ENCODE measurements at regions not wholly inside any gene's neighbourhood (a gene's known extent, or its start where the extent isn't known, plus 50 kb on each side); places are given as distances from the start of the nearest gene placed in this dataset.

DNA sequence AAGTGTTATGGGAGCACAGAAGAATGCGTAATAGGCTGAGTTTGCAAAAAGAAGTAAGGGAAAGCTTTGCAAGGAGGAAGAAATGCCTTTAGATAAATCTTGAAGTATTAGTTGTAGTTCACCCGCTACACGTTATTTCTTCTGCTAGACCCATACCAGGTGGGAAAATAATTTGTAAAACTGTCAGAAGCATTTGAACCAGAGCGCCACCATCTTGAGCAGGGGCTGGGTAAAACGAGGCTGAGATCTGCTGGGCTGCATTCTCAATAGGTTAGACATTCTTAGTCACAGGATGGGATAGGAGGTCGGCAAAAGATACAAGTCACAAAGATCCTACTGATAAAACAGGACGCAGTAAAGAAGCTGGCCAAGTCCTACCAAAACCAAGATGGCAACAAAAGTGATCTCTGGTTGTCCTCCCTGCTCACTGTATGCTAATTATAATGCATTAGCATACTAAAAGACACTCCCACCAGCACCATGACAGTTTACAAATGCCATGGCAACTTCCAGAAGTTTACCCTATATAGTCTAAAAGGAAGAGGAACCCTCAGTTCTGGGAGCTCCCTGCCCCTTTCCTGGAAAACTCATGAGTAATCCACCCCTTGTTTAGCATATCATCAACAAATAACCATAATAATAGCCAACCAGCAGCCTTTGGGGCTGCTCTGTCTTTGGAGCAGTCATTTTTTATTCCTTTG lies 50.0 kb upstream of the ZNF280D start:
- TF ChIP-seq, protein P1, sequence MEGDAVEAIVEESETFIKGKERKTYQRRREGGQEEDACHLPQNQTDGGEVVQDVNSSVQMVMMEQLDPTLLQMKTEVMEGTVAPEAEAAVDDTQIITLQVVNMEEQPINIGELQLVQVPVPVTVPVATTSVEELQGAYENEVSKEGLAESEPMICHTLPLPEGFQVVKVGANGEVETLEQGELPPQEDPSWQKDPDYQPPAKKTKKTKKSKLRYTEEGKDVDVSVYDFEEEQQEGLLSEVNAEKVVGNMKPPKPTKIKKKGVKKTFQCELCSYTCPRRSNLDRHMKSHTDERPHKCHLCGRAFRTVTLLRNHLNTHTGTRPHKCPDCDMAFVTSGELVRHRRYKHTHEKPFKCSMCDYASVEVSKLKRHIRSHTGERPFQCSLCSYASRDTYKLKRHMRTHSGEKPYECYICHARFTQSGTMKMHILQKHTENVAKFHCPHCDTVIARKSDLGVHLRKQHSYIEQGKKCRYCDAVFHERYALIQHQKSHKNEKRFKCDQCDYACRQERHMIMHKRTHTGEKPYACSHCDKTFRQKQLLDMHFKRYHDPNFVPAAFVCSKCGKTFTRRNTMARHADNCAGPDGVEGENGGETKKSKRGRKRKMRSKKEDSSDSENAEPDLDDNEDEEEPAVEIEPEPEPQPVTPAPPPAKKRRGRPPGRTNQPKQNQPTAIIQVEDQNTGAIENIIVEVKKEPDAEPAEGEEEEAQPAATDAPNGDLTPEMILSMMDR (IDR thresholded peaks at IDR 0.05; ENCODE audit: unreplicated experiment in 3 of 3) = no peak
- no peaks in the 10 kb centered on the region for H3K4me1 Mint-ChIP-seq
- no peak overlapping the region for H3K4me3 Mint-ChIP-seq
- no peak overlapping the region for H3K27ac Mint-ChIP-seq
- peaks cover 3% of the 10 kb centered on the region for H3K9me3 Mint-ChIP-seq
- H3K27me3 Mint-ChIP-seq (ENCODE audit: low read depth) = no peaks in the 10 kb centered on the region
- peaks cover 6% of the 10 kb centered on the region for H3K36me3 Mint-ChIP-seq (ENCODE audit: low read depth)
